ENCODE measurements at regions not wholly inside any gene's neighbourhood (a gene's known extent, or its start where the extent isn't known, plus 50 kb on each side); places are given as distances from the start of the nearest gene placed in this dataset.

DNA sequence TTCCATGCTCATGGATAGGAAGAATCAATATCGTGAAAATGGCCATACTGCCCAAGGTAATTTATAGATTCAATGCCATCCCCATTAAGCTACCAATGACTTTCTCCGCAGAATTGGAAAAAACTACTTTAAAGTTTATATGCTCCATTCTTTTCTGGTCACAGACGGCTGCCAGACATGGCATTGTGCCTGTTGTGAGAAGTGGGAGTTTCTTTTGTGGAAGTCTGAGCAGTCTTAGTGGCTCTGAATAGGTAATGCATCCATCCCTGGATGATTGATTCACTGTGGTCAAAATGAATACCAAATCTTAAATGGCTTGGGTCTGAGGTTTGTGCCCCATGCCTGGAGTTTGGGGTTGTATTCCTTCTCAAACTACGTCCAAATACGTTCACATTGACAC is 274.5 kb upstream of the AZI2 start:
- TF ChIP-seq EZH2 (IDR thresholded peaks at IDR 0.05) (no peak), POLR2AphosphoS5 (IDR thresholded peaks at IDR 0.05; ENCODE audit: borderline replicate concordance, low read depth, low read length) (no peak)

All from SK-N-MC (cell line).